GM12878 (cell line): ENCODE measurements at regions not wholly inside any gene's neighbourhood (a gene's known extent, or its start where the extent isn't known, plus 50 kb on each side); places are given as distances from the start of the nearest gene placed in this dataset.

ENCODE experiments used
- ATAC-seq: fragments of 200-7000 bp; cut with Tn5 transposase; 3 replicates; pipeline ENCODE4 v1.9.1; 2020; ENCODE audit warnings: mild to moderate bottlenecking, moderate library complexity
- BruUV-seq: library from RNA; stranded (reverse); fragments of 400-500 nt; replicated peaks from 2 replicates; lab custom pipeline; 2021; lab: Mats Ljungman, UMichigan
- CTCF ChIA-PET: fragments of 300-600 bp; sonication (Branson Sonifier 250); formaldehyde crosslinking; extraction: SDS; loops from one replicate; lab custom pipeline; 2021; ENCODE audit warnings: inconsistent platforms; lab: Yijun Ruan, JAX
- POLR2A ChIA-PET: fragments of 350-600 bp; formaldehyde crosslinking; extraction: SDS; loops from one replicate; lab custom pipeline; 2021; ENCODE audit warnings: inconsistent platforms; lab: Charles Lee
- RAD21 ChIA-PET: fragments of 300-600 bp; sonication (Branson Sonifier 250); formaldehyde crosslinking; loops from one replicate; lab custom pipeline; 2023; ENCODE audit warnings: antibody characterized with exemption; ENCODE audit not compliant: unreplicated experiment; lab: Charles Lee
- SMC1A ChIA-PET: fragments of 300-600 bp; sonication (Branson Sonifier 250); formaldehyde crosslinking; loops from one replicate; lab custom pipeline; 2023; ENCODE audit not compliant: unreplicated experiment, uncharacterized antibody; lab: Charles Lee
- DNase-seq: peaks from one replicate; pipeline ENCODE4 v3.0.0-alpha.2; 2011; ENCODE audit warnings: low read depth, low spot score
- FAIRE-seq: peaks from 3 replicates; lab custom pipeline; 2011; peaks lifted over from hg19 to GRCh38; lab: Jason Lieb, UNC
- H2AFZ ChIP-seq: 2 replicates; pipeline ENCODE4 v1.6.0; 2011; ENCODE audit warnings: low read depth, low read length, control low read depth; ENCODE audit not compliant: control insufficient read depth
- H3K27ac ChIP-seq: 2 replicates; pipeline ENCODE4 v1.5.1; 2011; ENCODE audit warnings: control low read depth; ENCODE audit not compliant: control insufficient read depth, insufficient read depth
- H3K27me3 ChIP-seq, 2 experiments: replicated peaks in 1 of 2; 2 replicates each; pipeline versions ENCODE4 v1.6.0 to v1.6.1; 2011; ENCODE audit warnings: low read length in 1 of 2; ENCODE audit not compliant: control insufficient read depth in 2 of 2, insufficient read depth in 2 of 2
- H3K36me3 ChIP-seq, 2 experiments: 2 replicates each; pipeline ENCODE4 v1.5.1; 2011; ENCODE audit warnings: low read length in 1 of 2; ENCODE audit not compliant: control insufficient read depth in 2 of 2, insufficient read depth in 2 of 2
- H3K4me1 ChIP-seq: 2 replicates; pipeline ENCODE4 v1.6.1; 2011; ENCODE audit warnings: mild to moderate bottlenecking, low read length, moderate library complexity, mixed read lengths; ENCODE audit not compliant: control insufficient read depth, insufficient read depth
- H3K4me2 ChIP-seq: 2 replicates; pipeline ENCODE4 v1.6.0; 2011; ENCODE audit warnings: control low read depth; ENCODE audit not compliant: control insufficient read depth, insufficient read depth
- H3K4me3 ChIP-seq: fragments of 200-600 bp; sonication (generic); 2 replicates; pipeline ENCODE4 v1.5.1; 2016
- H3K79me2 ChIP-seq: 2 replicates; pipeline ENCODE4 v1.6.0; 2011; ENCODE audit warnings: low read length; ENCODE audit not compliant: control insufficient read depth, insufficient read depth
- H3K9ac ChIP-seq: 2 replicates; pipeline ENCODE4 v1.8.0; 2011; ENCODE audit warnings: low read length, control low read depth, mixed read lengths; ENCODE audit not compliant: control insufficient read depth, insufficient read depth
- H3K9me3 ChIP-seq: replicated peaks from 3 replicates; pipeline ENCODE4 v1.5.1; 2011; ENCODE audit warnings: mild to moderate bottlenecking, low read length; ENCODE audit not compliant: control insufficient read depth, insufficient read depth
- H4K20me1 ChIP-seq: 2 replicates; pipeline ENCODE4 v1.6.0; 2011; ENCODE audit not compliant: control insufficient read depth, insufficient read depth
- ESRRA ChIP-seq: IDR thresholded peaks from 2 replicates; pipeline ENCODE4 v1.6.1; 2012; ENCODE audit warnings: mild to moderate bottlenecking, low read length, improper control_type of control experiment
- FOS ChIP-seq: IDR thresholded peaks from 3 replicates; pipeline ENCODE4 v1.6.1; 2011; ENCODE audit warnings: borderline replicate concordance; ENCODE audit not compliant: insufficient read length; ENCODE audit errors: extremely low read depth
- LARP7 ChIP-seq: fragments of 450-650 bp; IDR thresholded peaks from 2 replicates; pipeline ENCODE4 v1.6.1; 2017; ENCODE audit warnings: mild to moderate bottlenecking
- MTA2 ChIP-seq: fragments of 450-650 bp; IDR thresholded peaks from 2 replicates; pipeline ENCODE4 v1.6.1; 2016; ENCODE audit warnings: low read depth, mild to moderate bottlenecking, moderate library complexity
- NR2C2 ChIP-seq: IDR thresholded peaks from 2 replicates; pipeline ENCODE4 v1.6.1; 2011; ENCODE audit warnings: borderline replicate concordance, low read depth; ENCODE audit not compliant: control insufficient read depth, insufficient read length
- ZNF217 ChIP-seq: fragments of 450-650 bp; IDR thresholded peaks from 2 replicates; pipeline ENCODE4 v1.6.1; 2017; ENCODE audit warnings: antibody characterized with exemption, mild to moderate bottlenecking
- ZSCAN29 ChIP-seq: fragments of 450-650 bp; IDR thresholded peaks from 2 replicates; pipeline ENCODE4 v1.6.1; 2017; ENCODE audit warnings: mild to moderate bottlenecking, moderate library complexity
- WGBS: methylation state at CpG from one replicate; pipeline ENCODE4 v1.1.6; 2016; ENCODE audit warnings: low lambda C conversion rate; ENCODE audit not compliant: insufficient replicate concordance, insufficient coverage; ENCODE audit errors: missing lambda C conversion rate; 5-methylcytosine and 5-hydroxymethylcytosine counted together
- in situ Hi-C: fragments of 300-500 bp; cut with MboI; formaldehyde crosslinking; loops from 9 replicates; pipeline ENCODE4 v1.14.3; 2018; ENCODE audit warnings: mixed read lengths
- intact Hi-C: fragments of 100-400 bp; cut with micrococcal nuclease; formaldehyde crosslinking; loops from one replicate; pipeline ENCODE4 v1.14.2; 2022; ENCODE audit not compliant: unreplicated experiment
- TF ChIP-seq, protein P1 (sequence below): fragments of 450-650 bp; IDR thresholded peaks from 2 replicates; pipeline ENCODE4 v1.6.1; 2017; ENCODE audit warnings: mild to moderate bottlenecking, moderate library complexity
- TF ChIP-seq, protein P2 (sequence below): fragments of 450-650 bp; formaldehyde crosslinking; IDR thresholded peaks from 2 replicates; pipeline ENCODE4 v1.4.0; 2022; ENCODE audit warnings: mild to moderate bottlenecking, moderate library complexity
- TF ChIP-seq, protein P3 (sequence below): fragments of 450-650 bp; IDR thresholded peaks from 2 replicates; pipeline ENCODE4 v1.6.1; 2016; ENCODE audit warnings: mild to moderate bottlenecking

DNA sequence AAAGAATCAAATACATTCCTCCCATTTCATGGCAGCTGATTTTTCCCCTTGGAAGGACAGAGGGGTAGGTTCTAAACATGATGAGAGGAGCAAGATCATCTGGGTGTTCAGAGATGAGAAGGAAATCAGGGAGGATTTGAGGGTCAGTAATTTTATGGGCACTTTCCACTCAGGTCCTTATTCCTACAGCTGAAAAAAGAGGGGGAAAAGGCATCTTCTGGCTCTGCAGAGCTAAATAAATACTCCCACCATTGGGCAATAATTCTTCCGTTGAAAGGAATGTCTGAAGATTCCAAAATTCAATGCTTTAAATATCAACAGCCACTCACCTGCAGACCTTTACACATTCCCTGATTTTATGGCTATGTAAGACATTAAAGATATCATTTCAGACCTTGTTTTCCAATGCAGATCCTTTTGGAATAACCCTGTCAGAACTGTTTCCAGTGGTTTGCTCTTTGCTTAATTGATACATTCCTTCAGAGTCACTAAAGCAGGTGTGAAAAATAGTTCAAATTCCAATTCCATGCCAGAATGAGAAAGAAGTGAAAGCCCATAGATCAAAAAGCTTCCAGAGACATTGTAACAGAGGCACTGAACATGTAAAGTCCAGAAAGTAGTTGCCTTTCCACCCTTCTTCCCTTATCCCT lies 233.3 kb upstream of the KRR1 start (continued):
- TF ChIP-seq, protein P1, sequence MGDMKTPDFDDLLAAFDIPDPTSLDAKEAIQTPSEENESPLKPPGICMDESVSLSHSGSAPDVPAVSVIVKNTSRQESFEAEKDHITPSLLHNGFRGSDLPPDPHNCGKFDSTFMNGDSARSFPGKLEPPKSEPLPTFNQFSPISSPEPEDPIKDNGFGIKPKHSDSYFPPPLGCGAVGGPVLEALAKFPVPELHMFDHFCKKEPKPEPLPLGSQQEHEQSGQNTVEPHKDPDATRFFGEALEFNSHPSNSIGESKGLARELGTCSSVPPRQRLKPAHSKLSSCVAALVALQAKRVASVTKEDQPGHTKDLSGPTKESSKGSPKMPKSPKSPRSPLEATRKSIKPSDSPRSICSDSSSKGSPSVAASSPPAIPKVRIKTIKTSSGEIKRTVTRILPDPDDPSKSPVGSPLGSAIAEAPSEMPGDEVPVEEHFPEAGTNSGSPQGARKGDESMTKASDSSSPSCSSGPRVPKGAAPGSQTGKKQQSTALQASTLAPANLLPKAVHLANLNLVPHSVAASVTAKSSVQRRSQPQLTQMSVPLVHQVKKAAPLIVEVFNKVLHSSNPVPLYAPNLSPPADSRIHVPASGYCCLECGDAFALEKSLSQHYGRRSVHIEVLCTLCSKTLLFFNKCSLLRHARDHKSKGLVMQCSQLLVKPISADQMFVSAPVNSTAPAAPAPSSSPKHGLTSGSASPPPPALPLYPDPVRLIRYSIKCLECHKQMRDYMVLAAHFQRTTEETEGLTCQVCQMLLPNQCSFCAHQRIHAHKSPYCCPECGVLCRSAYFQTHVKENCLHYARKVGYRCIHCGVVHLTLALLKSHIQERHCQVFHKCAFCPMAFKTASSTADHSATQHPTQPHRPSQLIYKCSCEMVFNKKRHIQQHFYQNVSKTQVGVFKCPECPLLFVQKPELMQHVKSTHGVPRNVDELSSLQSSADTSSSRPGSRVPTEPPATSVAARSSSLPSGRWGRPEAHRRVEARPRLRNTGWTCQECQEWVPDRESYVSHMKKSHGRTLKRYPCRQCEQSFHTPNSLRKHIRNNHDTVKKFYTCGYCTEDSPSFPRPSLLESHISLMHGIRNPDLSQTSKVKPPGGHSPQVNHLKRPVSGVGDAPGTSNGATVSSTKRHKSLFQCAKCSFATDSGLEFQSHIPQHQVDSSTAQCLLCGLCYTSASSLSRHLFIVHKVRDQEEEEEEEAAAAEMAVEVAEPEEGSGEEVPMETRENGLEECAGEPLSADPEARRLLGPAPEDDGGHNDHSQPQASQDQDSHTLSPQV, result no peak
- TF ChIP-seq ZNF217 (no peak), ESRRA (no peak), ZSCAN29 (no peak), LARP7 (no peak)

DNA sequence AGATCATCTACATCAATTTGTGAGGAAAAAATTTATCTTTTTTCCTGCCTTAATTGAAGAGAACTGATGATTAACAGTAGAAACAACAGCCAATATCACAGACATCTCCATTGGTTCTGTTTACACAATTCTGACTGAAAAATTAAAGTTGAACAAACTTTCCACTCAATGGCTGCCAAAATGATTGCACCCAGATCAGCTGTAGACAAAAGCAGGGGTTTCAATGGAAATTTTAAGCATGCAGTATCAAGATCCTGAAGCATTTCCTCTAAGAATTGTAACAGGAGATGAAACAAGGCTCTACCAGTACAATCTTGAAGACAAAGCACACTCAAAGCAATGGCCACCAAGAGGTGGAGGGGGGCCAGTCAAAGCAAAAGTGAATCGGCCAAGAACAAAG lies 231.6 kb upstream of the KRR1 start:
- Histone ChIP-seq H3K9ac (no peak overlapping the region), H3K27ac (no peak overlapping the region), H2AFZ (no peak overlapping the region), H3K4me3 (no peak overlapping the region), H3K27me3 (no peaks in the 10 kb centered on the region), H3K9me3 (no peaks in the 10 kb centered on the region), H3K4me2 (no peak overlapping the region), H3K4me1 (no peaks in the 10 kb centered on the region), H3K79me2 (no peaks in the 10 kb centered on the region), H3K36me3 (no peaks in the 10 kb centered on the region), H4K20me1 (no peaks in the 10 kb centered on the region)
- 0% methylated on average over 1 of the region's 1 CpG for WGBS
- TF ChIP-seq, protein P2, sequence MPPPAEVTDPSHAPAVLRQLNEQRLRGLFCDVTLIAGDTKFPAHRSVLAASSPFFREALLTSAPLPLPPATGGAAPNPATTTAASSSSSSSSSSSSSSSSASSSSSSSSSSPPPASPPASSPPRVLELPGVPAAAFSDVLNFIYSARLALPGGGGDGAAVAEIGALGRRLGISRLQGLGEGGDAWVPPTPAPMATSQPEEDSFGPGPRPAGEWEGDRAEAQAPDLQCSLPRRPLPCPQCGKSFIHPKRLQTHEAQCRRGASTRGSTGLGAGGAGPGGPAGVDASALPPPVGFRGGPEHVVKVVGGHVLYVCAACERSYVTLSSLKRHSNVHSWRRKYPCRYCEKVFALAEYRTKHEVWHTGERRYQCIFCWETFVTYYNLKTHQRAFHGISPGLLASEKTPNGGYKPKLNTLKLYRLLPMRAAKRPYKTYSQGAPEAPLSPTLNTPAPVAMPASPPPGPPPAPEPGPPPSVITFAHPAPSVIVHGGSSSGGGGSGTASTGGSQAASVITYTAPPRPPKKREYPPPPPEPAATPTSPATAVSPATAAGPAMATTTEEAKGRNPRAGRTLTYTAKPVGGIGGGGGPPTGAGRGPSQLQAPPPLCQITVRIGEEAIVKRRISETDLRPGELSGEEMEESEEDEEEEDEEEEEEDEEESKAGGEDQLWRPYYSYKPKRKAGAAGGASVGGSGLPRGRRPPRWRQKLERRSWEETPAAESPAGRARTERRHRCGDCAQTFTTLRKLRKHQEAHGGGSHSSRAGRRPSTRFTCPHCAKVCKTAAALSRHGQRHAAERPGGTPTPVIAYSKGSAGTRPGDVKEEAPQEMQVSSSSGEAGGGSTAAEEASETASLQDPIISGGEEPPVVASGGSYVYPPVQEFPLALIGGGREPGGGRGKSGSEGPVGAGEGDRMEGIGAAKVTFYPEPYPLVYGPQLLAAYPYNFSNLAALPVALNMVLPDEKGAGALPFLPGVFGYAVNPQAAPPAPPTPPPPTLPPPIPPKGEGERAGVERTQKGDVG, result no peak
- TF ChIP-seq NR2C2 (no peak), FOS (no peak), MTA2 (no peak)
- TF ChIP-seq, protein P3, sequence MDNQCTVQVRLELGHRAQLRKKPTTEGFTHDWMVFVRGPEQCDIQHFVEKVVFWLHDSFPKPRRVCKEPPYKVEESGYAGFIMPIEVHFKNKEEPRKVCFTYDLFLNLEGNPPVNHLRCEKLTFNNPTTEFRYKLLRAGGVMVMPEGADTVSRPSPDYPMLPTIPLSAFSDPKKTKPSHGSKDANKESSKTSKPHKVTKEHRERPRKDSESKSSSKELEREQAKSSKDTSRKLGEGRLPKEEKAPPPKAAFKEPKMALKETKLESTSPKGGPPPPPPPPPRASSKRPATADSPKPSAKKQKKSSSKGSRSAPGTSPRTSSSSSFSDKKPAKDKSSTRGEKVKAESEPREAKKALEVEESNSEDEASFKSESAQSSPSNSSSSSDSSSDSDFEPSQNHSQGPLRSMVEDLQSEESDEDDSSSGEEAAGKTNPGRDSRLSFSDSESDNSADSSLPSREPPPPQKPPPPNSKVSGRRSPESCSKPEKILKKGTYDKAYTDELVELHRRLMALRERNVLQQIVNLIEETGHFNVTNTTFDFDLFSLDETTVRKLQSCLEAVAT, result no peak
- RAD21 ChIA-PET, result interaction anchor here (1.5 kb wide), 1 partner anchor 288 kb away, joined by 3 read pairs; the partner anchor contains the start of gene PHLDA1
- intact Hi-C loops (no loop called here), in situ Hi-C loops (no loop called here)
- no peak for FAIRE-seq
- no peak for DNase-seq
- no peak for ATAC-seq
- SMC1A ChIA-PET, result interaction anchor here (0.7 to 1.1 kb wide), 3 partner anchors 8 to 294 kb away, joined by 3 read pairs; no protein-coding TSS in a partner anchor
- POLR2A ChIA-PET, result no interaction called here
- CTCF ChIA-PET, result interaction anchor here (0.9 kb wide), 1 partner anchor 63 kb away, joined by 4 read pairs; no protein-coding TSS in a partner anchor
- BruUV-seq, result no TSS peak
